ENCODE measurements at regions not wholly inside any gene's neighbourhood (a gene's known extent, or its start where the extent isn't known, plus 50 kb on each side); places are given as distances from the start of the nearest gene placed in this dataset.

GRCh38 chr1:232136136-232136535, 493.8 kb downstream of the SIPA1L2 start:
- TF ChIP-seq, protein P1, sequence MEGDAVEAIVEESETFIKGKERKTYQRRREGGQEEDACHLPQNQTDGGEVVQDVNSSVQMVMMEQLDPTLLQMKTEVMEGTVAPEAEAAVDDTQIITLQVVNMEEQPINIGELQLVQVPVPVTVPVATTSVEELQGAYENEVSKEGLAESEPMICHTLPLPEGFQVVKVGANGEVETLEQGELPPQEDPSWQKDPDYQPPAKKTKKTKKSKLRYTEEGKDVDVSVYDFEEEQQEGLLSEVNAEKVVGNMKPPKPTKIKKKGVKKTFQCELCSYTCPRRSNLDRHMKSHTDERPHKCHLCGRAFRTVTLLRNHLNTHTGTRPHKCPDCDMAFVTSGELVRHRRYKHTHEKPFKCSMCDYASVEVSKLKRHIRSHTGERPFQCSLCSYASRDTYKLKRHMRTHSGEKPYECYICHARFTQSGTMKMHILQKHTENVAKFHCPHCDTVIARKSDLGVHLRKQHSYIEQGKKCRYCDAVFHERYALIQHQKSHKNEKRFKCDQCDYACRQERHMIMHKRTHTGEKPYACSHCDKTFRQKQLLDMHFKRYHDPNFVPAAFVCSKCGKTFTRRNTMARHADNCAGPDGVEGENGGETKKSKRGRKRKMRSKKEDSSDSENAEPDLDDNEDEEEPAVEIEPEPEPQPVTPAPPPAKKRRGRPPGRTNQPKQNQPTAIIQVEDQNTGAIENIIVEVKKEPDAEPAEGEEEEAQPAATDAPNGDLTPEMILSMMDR (IDR thresholded peaks at IDR 0.05; ENCODE audit: low read depth, low read length): no peak
- H3K4me3 ChIP-seq (ENCODE audit: low read depth, low read length): no peak overlapping the region

- H3K4me3 ChIP-seq (ENCODE audit: low read depth, low read length): no peak overlapping the region
- TF ChIP-seq, protein P1 (IDR thresholded peaks at IDR 0.05; ENCODE audit: low read depth, low read length): no peak
Measured at GRCh38 chr1:232134365-232134764, 495.6 kb downstream of the SIPA1L2 start.

GRCh38 chr1:232132572-232132971, 497.4 kb downstream of the SIPA1L2 start:
- H3K4me3 ChIP-seq (ENCODE audit: low read depth, low read length): no peak overlapping the region
- TF ChIP-seq, protein P1 (IDR thresholded peaks at IDR 0.05; ENCODE audit: low read depth, low read length): no peak

DNA sequence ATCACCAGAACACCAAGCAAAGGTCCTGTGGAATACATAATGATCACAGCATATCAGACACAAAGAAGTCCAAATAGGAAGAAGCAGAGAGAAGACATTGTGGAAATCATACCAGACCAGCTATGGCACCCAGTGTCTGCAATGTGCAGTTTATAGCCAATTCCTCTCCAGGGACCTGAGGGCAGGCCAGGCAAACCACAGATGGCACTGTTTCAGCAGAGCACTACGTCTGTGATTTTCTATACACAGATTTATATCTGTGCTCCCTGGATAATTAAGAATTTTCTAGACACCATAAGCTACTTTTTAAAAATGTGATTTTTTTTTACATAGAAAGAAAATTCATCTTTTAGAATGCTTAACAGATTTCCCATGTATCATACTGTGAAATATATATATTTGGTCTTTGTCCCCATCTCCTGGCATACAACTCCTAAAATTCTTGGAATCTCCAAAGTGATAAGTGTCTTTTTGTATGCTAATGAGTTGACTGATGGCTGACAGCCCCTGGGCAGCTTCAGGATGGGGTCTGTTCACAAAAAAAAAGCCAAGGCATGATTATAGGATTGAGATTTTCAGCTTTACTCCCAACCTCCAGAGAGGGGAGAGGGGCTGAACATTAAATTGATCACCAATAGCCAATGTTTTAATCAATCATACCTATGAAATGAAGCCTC, 498.1 kb downstream of the SIPA1L2 start:
- TF ChIP-seq, protein P1 (IDR thresholded peaks at IDR 0.05; ENCODE audit: low read depth, low read length): no peak
- H3K4me3 ChIP-seq (ENCODE audit: low read depth, low read length): no peak overlapping the region

GRCh38 chr1:232130815-232131480, 499.0 kb downstream of the SIPA1L2 start:
- TF ChIP-seq, protein P1 (IDR thresholded peaks at IDR 0.05; ENCODE audit: low read depth, low read length): no peak
- no peak overlapping the region for H3K4me3 ChIP-seq (ENCODE audit: low read depth, low read length)

GRCh38 chr1:232127190-232127589, 500.6 kb downstream of the DISC1 start:
- TF ChIP-seq, protein P1 (IDR thresholded peaks at IDR 0.05; ENCODE audit: low read depth, low read length): no peak
- H3K4me3 ChIP-seq (ENCODE audit: low read depth, low read length): no peak overlapping the region

Measured in WI38 (cell line).